ENCODE measurements at regions not wholly inside any gene's neighbourhood (a gene's known extent, or its start where the extent isn't known, plus 50 kb on each side); places are given as distances from the start of the nearest gene placed in this dataset.
"Not testable (repeated sequence)": the region's sequence is repeated elsewhere in the genome, so short reads cannot be mapped to it uniquely, and the experiment has no call there.

DNA sequence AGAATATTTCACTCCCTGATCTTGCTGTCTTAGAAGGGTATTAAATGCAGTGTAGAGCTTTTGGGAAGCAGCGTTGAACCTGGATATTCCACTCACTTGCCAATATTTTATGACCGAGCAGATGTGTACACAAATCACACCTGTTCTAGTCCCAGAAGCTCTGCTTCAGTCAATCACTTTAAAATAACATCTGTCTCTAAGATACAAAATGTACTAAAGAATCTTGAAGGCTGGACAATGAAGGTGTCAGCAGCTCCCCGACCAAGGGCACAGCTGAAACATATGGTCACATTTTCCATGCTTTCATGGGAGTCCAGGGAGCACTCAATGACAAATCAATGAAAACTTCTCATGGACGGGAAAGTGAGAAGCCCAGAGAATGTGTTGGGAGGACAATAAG, 668.3 kb downstream of the PRIM2 start:
- not testable (repeated sequence) for DNase-seq (ENCODE audit: low spot score)

GRCh38 chr6:57986584-57986983, 669.2 kb downstream of the PRIM2 start:
- not testable (repeated sequence) for DNase-seq (ENCODE audit: low spot score)

DNA sequence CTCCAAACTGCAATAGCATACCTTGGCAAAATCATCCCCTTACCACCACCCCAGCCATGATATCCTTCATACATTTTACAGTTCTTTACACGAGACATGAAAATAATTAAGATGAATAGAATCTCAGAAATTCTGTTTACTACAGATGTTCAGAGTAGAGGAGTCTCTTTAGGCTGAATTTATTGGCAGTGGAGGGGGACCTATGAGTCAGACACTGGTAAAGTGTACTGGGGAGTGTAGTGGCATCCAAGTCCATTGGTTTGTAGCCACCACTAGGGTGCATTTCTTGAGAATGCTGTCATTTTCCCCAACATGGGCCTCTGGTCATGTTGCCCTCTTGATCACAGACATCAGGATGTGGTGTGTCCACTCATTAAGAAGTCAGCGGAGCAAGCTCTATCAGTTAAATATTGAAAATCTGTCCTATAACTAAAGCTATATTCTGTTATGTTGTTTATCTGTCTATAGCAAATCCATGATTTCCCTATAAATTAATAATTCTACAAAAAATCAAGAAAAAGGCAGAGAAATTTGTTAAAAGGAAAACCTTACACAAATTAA, 672.2 kb downstream of the PRIM2 start:
- not testable (repeated sequence) for DNase-seq (ENCODE audit: low spot score)

GRCh38 chr6:57998858-57999619, 681.6 kb downstream of the PRIM2 start:
- not testable (repeated sequence) for DNase-seq (ENCODE audit: low spot score)

DNA sequence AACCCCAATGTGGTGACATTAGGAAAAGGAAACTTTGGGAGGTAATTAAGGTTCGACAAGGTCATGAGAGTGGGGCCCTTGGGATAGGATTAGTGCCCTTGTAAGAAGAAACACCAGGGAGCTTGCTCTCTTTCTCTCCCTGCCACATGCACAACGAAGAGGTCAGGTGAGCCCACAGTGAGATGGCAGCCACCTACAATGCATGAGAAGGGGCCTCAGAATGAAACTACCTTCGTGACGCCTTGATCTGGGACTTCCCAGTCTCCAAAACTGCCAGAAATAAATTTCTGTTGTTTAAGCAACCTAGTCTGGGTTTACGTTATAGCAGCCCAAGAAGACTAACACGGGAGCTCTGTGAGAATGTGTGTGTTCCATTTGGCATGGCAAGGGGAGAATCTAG, 682.8 kb downstream of the PRIM2 start:
- not testable (repeated sequence) for DNase-seq (ENCODE audit: low spot score)

GRCh38 chr6:58003417-58004167, 686.2 kb downstream of the PRIM2 start:
- not testable (repeated sequence) for DNase-seq (ENCODE audit: low spot score)

GRCh38 chr6:58007334-58008000, 690.0 kb downstream of the PRIM2 start:
- not testable (repeated sequence) for DNase-seq (ENCODE audit: low spot score)

DNA sequence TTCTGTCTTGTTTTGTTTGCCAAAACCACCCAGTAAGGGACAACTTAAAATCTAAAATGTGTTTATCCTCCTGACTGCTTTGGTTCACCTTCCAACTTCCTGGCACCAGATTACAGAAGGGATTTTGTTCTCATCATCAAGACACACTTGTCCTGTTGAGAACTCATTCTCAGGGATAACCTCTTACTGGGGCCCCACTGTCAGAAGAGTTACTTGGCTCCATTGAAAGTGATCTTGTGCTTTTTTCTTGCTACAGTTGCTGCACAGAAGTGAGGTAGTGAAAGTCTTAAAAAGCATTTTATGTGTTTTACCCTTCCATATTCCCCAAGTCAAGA, 690.5 kb downstream of the PRIM2 start:
- DNase-seq (ENCODE audit: low spot score): not testable (repeated sequence)

GRCh38 chr6:58011954-58012600, 694.6 kb downstream of the PRIM2 start:
- not testable (repeated sequence) for DNase-seq (ENCODE audit: low spot score)

DNA sequence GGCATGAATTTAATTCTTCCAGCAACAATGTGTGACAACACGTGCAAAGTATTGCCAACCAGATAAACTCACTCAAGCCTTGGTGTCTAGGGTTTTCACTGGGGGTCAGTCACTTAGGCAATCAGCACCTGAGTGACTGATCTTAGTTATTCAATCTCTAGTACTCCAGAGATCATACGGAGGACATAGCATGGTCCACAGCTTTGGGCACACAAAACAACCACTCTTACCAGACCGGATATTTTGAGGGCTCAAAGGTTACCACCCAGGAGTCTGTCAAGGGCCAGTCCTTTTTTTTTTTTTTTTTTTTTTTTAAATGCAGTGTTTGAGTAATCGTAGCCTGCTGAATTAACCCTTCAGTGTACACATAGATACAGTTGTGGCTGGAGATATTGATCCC, 699.2 kb downstream of the PRIM2 start:
- not testable (repeated sequence) for DNase-seq (ENCODE audit: low spot score)

- DNase-seq (ENCODE audit: low spot score): not testable (repeated sequence)
Measured at GRCh38 chr6:58028188-58028587, 710.8 kb downstream of the PRIM2 start.

DNA sequence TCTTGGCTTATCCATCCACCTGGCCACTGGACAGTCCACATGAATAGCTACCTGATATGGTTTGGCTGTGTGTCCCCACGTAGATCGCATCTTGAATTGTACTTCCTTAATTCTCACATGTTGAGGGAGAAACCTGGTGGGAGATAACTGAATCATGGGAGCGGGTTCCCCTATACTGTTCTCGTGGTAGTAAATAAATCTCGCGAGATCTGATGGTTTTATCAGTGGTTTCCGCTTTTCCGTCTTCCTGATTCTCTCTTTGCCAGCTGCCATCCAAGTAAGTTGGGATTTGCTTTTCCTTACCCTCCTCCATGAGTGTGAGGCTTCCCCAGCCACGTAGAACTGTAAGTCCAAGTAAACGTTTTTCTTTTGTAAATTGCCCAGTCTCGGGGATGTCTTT, 720.8 kb downstream of the PRIM2 start:
- DNase-seq (ENCODE audit: low spot score): not testable (repeated sequence)

DNA sequence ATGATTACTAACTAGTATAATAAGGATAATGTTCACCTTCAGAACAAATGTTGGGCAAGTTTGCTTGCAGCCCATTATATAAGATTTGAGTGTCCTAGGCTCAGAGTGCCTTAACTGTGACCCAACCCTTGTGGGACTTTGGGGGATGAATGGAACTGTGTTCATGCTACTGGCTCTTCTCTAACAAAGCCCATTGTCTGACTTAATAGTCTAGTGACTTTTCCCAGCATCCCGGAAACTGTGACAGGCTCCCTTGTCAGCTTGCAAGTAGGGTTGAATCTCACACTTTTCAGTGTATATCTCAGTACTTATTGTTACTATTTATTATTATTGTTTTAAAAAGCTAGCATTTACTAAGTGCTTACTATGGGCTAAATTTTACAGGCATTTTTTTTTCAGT, 729.2 kb downstream of the PRIM2 start:
- not testable (repeated sequence) for DNase-seq (ENCODE audit: low spot score)

DNA sequence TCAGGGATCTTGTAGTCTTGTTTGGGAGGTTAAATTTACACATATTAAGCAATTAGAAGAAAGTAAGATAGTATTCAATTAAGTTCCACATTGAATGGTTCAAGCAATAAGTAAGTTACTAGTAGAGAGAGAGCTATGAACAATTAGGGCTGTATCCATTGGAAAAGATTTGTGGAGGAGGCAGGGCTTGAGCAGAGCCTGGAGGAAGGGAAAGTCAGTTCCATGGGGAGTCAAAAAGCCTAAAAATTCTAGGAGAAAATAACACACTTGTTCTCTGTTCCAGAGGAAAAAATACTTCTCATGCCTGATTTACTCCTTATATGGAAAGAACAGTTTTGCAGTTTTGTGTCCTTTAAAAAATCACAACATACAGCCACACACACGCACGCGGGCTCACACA, 730.0 kb downstream of the PRIM2 start:
- DNase-seq (ENCODE audit: low spot score): not testable (repeated sequence)

GRCh38 chr6:58047865-58048264, 730.4 kb downstream of the PRIM2 start:
- not testable (repeated sequence) for DNase-seq (ENCODE audit: low spot score)

GRCh38 chr6:58055465-58056176, 738.2 kb downstream of the PRIM2 start:
- DNase-seq (ENCODE audit: low spot score): not testable (repeated sequence)

- not testable (repeated sequence) for DNase-seq (ENCODE audit: low spot score)
Measured at GRCh38 chr6:58059701-58060100, 742.3 kb downstream of the PRIM2 start.

DNA sequence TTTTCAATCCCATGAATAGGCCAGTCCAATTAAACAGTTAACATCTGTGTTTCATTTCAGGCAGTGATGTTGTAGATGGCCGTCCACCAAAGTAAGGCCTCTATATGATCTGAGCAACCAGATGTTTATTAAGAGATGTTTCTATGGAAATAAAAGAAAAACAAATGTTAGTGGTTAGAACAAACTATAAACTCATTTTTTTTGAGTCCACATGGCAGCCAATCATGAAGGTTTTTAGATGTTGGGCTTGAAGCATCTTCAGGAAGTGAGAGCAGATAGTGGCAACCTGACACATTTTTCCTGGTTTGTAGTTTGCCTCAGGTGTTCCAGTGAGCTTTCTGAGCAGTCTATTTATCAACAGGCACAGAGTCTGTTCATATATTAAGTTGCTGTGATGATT, 746.1 kb downstream of the PRIM2 start:
- not testable (repeated sequence) for DNase-seq (ENCODE audit: low spot score)

DNA sequence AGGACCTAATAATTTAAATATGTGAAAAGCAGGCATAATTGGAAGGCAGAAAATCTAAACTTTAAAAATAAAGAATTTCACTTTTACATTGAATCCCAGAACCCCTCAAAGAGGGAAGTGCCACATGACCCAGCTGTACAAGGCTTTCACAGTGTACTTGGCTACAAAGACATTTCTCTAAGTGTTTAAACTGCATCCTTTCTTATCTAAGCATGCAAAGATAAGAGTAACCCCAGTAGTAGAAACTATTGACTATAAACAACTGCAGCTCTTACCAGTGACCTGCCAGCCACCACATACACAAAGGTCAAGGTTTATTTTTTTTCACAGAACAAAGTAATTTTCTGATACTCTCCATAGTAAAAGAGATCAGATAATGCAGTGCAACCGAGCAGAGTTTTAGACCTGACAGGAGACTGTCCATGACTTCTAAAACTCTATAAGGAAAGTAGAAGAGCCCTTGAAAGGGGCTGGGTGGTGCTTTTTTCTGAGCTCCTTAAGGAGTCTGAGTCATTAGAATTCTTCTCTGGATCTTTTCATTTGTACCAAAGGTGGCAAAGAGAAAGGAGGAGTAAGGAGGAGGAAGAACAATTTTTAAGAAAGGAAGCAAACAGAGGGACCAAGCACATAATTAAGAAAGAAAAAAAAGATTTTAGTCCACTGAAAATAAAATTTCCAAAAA, 750.6 kb downstream of the PRIM2 start:
- DNase-seq (ENCODE audit: low spot score): not testable (repeated sequence)

DNA sequence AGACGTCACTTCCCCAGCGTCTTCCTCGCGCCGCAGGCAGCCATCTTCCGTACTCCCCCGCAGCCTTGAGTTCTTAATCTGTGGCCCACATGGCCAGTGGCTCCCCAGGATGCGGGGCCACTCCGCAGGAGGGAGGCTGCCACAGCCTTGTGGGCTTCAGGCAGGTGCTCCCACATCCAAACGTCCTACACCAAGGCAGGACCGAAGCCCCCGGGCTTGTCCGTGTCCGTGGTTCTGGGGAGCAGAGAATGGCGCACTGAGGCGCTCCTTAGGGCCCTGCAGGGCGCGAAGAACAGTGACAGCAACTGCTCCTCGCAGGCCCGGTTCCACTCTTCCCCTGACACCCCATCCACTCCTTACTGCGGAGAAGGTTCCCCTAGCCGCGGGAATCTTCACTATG, 755.8 kb downstream of the PRIM2 start:
- no peak for DNase-seq (ENCODE audit: low spot score)

DNA sequence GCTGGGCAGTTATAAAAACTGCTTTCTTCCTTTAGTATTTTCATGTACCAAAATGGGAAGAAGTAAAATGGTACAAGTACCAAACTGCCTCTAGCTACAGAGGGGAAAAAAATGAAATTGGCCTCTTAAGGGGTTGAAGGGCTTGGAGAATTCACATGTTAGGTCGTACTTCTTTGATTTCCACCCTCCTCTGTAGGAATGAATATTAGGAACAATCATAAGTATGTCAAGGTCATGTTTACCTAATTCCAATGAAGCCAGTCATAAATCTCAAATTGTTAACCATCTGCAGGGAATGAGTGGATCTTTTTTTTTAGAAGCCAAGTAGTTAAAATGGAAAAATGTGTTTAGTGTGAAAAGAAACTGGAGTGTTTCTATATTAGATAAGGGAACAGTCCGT, 772.6 kb downstream of the PRIM2 start:
- DNase-seq (ENCODE audit: low spot score): not testable (repeated sequence)
